Rectal smooth muscle tissue (tissue), 1 donor: ENCODE measurements at regions not wholly inside any gene's neighbourhood (a gene's known extent, or its start where the extent isn't known, plus 50 kb on each side); places are given as distances from the start of the nearest gene placed in this dataset.

Experiments
- H3K27ac ChIP-seq: one replicate; pipeline ENCODE4 v1.7.0; 2013; ENCODE audit warnings: low read depth, low read length, inconsistent platforms
- H3K27me3 ChIP-seq: one replicate; pipeline ENCODE4 v1.7.0; 2013; ENCODE audit warnings: low read length; ENCODE audit not compliant: control insufficient read depth, insufficient read depth
- H3K36me3 ChIP-seq: one replicate; pipeline ENCODE4 v1.7.0; 2013; ENCODE audit warnings: low read length; ENCODE audit not compliant: control insufficient read depth, insufficient read depth
- H3K4me1 ChIP-seq: one replicate; pipeline ENCODE4 v1.7.0; 2013; ENCODE audit warnings: low read length; ENCODE audit not compliant: control insufficient read depth, insufficient read depth
- H3K4me3 ChIP-seq: one replicate; pipeline ENCODE4 v1.7.0; 2013; ENCODE audit warnings: low read length
- H3K9ac ChIP-seq: one replicate; pipeline ENCODE4 v1.7.0; 2013; ENCODE audit warnings: low read length

- peaks cover 2% of the 10 kb centered on the region for H3K4me1 ChIP-seq
- H3K9ac ChIP-seq: no peak overlapping the region
- H3K36me3 ChIP-seq: no peaks in the 10 kb centered on the region
- no peaks in the 10 kb centered on the region for H3K27me3 ChIP-seq
- H3K4me3 ChIP-seq: no peak overlapping the region
- H3K27ac ChIP-seq: no peak overlapping the region
Observed at GRCh38 chr11:110373051-110373702, 56.6 kb upstream of the FDX1 start.

DNA sequence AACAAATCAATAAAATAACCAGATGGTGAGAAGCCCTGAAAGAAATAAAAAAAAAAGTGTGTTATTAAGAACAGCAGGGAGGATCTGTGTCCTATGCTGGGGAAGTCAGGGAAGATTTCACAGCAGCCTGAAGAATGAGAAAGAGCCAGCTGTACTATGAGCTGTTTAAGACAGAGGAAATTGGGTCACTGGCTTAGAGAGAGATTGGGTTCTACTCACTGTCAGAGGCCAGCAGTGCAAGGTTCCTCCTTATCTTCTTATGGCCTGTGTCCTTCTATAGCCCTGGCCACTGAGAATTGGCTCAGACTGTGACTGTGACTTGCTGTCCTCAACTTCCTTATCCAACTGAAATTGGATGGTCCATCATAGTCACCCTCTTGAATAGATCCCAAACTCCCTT lies 54.8 kb upstream of the FDX1 start:
- Histone ChIP-seq H3K4me3 (no peak overlapping the region), H3K36me3 (no peaks in the 10 kb centered on the region), H3K27me3 (no peaks in the 10 kb centered on the region), H3K4me1 (peaks cover 2% of the 10 kb centered on the region), H3K27ac (no peak overlapping the region), H3K9ac (no peak overlapping the region)

- Histone ChIP-seq H3K9ac (no peak overlapping the region), H3K36me3 (no peaks in the 10 kb centered on the region), H3K27ac (no peak overlapping the region), H3K4me3 (no peak overlapping the region), H3K4me1 (peaks cover 2% of the 10 kb centered on the region), H3K27me3 (no peaks in the 10 kb centered on the region)
Observed at GRCh38 chr11:110375351-110375750, 54.4 kb upstream of the FDX1 start.

DNA sequence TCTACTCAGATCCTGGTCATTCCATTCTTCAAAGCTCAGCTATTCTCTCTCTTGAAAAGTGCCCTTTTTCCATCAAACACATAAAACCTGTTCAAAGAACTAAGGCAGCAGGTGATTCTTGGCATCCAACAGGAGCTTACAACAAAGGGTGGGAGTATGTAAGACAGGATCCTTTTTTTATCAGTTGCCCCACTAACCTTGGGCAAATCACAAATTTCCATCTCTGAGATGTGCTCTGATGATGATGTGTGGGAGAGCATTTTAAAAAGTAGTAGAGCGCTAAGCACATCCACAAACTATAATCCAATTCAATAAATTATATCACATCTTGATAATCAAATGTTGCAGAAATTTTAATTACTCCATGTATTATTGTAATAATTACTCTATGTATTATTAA lies 53.7 kb upstream of the FDX1 start:
- Histone ChIP-seq H3K4me3 (no peak overlapping the region), H3K36me3 (no peaks in the 10 kb centered on the region), H3K9ac (no peak overlapping the region), H3K4me1 (peaks cover 2% of the 10 kb centered on the region), H3K27ac (no peak overlapping the region), H3K27me3 (no peaks in the 10 kb centered on the region)

DNA sequence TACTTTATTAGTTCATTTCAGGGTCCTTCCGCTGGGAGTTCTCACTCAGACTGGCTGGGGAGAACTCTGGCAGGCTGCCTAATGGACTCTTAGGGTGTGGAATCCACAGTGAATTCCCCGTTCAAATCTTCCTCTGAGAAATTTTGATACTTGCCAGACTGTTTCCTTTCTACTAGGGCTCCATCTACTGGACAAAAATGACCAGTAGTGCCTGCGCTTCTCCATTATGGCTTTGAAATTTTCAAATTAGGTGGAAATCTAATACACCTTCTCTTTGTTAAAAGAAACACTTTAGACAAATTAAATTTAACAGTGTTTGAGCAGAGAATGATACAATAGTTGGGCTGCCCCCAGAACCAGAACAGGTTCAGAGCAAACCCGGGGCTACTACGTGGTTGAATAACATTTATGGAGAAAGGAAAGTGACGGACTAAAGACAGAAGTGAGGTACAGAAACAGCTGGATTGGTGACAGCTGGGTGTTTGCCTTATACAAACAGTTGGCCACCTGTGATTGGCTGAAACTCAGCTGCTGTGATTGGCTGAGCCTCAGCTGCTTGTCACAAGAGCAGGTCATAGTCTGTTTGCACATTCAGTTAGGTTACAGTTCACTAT lies 52.9 kb upstream of the FDX1 start:
- H3K27ac ChIP-seq: peak overlapping the region; percentile 34
- H3K4me3 ChIP-seq: no peak overlapping the region
- no peak overlapping the region for H3K9ac ChIP-seq
- no peaks in the 10 kb centered on the region for H3K27me3 ChIP-seq
- no peaks in the 10 kb centered on the region for H3K36me3 ChIP-seq
- H3K4me1 ChIP-seq: peaks cover 2% of the 10 kb centered on the region

DNA sequence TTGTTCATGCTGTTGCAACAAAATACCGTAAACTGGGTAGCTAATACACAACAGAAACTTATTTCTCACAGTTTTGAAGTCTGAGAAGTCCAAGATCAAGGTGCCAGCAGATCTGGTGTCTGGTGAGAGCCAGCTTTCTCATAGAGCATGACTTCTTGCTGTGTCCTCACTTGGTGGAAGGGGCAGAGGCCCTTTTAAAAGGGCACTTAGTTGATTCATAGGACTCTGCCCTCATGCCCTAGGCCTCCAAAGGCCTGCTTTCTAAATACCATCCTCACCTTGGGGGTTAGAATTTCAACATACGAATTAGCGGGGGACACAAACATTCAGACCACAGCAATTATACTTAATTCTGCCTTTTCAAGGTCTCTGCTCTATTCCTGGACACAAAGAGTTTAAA lies 52.3 kb upstream of the FDX1 start:
- no peak overlapping the region for H3K4me3 ChIP-seq
- H3K27me3 ChIP-seq: no peaks in the 10 kb centered on the region
- H3K36me3 ChIP-seq: no peaks in the 10 kb centered on the region
- H3K27ac ChIP-seq: no peak overlapping the region
- peaks cover 2% of the 10 kb centered on the region for H3K4me1 ChIP-seq
- H3K9ac ChIP-seq: no peak overlapping the region

- peaks cover 2% of the 10 kb centered on the region for H3K4me1 ChIP-seq
- H3K27ac ChIP-seq: no peak overlapping the region
- no peak overlapping the region for H3K9ac ChIP-seq
- no peaks in the 10 kb centered on the region for H3K27me3 ChIP-seq
- H3K4me3 ChIP-seq: no peak overlapping the region
- H3K36me3 ChIP-seq: no peaks in the 10 kb centered on the region
Observed at GRCh38 chr11:110379261-110379660, 50.5 kb upstream of the FDX1 start.

- Histone ChIP-seq H3K4me1 (peaks cover 2% of the 10 kb centered on the region), H3K9ac (no peak overlapping the region), H3K36me3 (no peaks in the 10 kb centered on the region), H3K27ac (no peak overlapping the region), H3K27me3 (no peaks in the 10 kb centered on the region), H3K4me3 (no peak overlapping the region)
Observed at GRCh38 chr11:110379936-110380335, 49.8 kb upstream of the FDX1 start.
